HUES6 (cell line): ENCODE measurements at regions not wholly inside any gene's neighbourhood (a gene's known extent, or its start where the extent isn't known, plus 50 kb on each side); places are given as distances from the start of the nearest gene placed in this dataset.

Experiments
- H3K27ac ChIP-seq: 2 replicates; pipeline ENCODE4 v1.7.0; 2013; ENCODE audit warnings: low read depth, mild to moderate bottlenecking, low read length, inconsistent platforms
- H3K27me3 ChIP-seq: 2 replicates; pipeline ENCODE4 v1.6.1; 2013; ENCODE audit warnings: low read length; ENCODE audit not compliant: control insufficient read depth, insufficient read depth
- H3K36me3 ChIP-seq: 2 replicates; pipeline ENCODE4 v1.6.1; 2013; ENCODE audit warnings: low read length; ENCODE audit not compliant: control insufficient read depth, insufficient read depth
- H3K4me1 ChIP-seq: 2 replicates; pipeline ENCODE4 v1.6.1; 2013; ENCODE audit warnings: low read length; ENCODE audit not compliant: control insufficient read depth, insufficient read depth
- H3K4me3 ChIP-seq: 2 replicates; pipeline ENCODE4 v1.5.1; 2013; ENCODE audit warnings: low read depth, low read length
- H3K9ac ChIP-seq: one replicate; pipeline ENCODE4 v1.6.1; 2013; ENCODE audit warnings: mild to moderate bottlenecking, low read length
- H3K9me3 ChIP-seq: 2 replicates; pipeline ENCODE4 v1.6.1; 2013; ENCODE audit warnings: low read depth, low read length; ENCODE audit not compliant: control insufficient read depth, insufficient read depth

DNA sequence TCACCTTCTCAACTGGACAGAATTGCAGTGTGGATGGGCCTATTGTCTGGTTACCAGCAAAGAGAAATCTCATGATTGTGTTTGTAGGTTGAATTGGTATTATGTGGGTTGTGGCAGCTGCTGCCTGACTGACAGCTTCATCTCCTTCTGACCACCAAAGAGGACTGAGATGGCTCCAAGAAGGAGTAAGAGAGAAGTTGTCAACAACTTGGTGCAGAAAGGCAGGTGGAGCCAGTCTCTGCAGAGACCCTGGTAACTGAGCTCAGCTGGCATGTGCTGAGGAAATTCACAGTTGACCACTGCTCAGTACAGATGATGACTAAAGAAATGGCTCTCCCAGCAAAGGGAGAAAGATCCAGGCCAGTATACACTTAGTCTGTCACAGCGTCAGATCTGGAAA lies 240.0 kb upstream of the AMIGO2 start:
- H3K4me1 ChIP-seq, result no peaks in the 10 kb centered on the region
- no peaks in the 10 kb centered on the region for H3K9me3 ChIP-seq
- H3K36me3 ChIP-seq, result no peaks in the 10 kb centered on the region
- H3K4me3 ChIP-seq, result no peak overlapping the region
- H3K27me3 ChIP-seq, result no peaks in the 10 kb centered on the region
- no peak overlapping the region for H3K9ac ChIP-seq
- H3K27ac ChIP-seq, result no peak overlapping the region

DNA sequence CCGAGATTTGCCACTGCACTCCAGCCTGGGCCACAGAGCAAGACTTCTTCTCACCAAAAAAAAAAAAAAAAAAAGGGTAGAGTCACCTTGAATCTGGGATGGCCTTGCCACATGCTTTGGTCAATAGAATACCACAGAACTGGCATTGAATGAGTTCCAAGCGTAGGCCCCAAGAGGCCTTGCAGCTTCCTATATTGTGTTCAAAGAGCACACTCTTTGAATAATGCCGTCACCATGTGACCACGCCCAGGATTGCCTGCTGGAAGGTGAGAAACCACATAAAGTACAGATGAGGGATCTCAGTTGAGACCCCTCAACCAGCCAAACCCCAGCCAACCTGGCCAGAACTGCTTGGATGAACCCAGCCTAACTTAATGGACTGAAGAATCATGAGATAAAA lies 239.2 kb upstream of the AMIGO2 start:
- Histone ChIP-seq H3K4me1 (no peaks in the 10 kb centered on the region), H3K9me3 (no peaks in the 10 kb centered on the region), H3K36me3 (no peaks in the 10 kb centered on the region), H3K9ac (no peak overlapping the region), H3K27me3 (no peaks in the 10 kb centered on the region), H3K27ac (no peak overlapping the region), H3K4me3 (no peak overlapping the region)

DNA sequence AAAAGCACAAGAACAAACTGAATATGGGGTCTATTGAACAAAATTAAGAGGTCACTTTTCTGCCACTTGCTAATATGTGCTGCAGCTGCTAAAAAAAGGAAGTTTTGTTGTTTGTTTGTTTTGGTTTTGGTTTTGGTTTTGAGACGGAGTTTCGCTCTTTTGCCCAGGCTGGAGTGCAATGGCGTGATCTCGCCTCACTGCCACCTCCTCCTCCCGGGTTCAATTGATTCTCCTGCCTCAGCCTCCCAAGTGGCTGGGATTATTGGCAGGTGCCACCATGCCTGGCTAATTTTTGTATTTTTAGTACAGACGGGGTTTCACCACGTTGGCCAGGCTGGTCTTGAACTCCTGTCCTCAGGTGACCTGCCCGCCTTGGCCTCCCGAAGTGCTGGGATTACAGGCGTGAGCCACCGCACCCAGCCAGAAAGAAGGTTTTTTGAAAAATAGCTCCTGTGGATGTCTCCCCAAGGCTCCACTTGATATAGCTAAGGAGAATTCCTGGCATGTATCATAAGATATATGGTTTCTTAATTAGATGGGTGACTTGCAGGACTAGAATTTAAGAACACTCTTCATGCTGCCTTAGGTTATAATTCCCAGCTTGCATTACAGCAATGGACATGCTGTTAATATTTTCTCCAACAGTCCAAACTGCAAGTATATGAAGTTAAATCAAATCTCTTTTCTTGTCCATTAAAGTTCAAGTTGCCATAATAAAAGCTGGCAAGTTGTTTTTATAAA lies 237.6 kb upstream of the AMIGO2 start:
- Histone ChIP-seq H3K27ac (no peak overlapping the region), H3K4me1 (no peaks in the 10 kb centered on the region), H3K9me3 (no peaks in the 10 kb centered on the region), H3K4me3 (no peak overlapping the region), H3K9ac (no peak overlapping the region), H3K36me3 (no peaks in the 10 kb centered on the region), H3K27me3 (no peaks in the 10 kb centered on the region)

- H3K4me1 ChIP-seq, result no peaks in the 10 kb centered on the region
- H3K36me3 ChIP-seq, result no peaks in the 10 kb centered on the region
- H3K9me3 ChIP-seq, result no peaks in the 10 kb centered on the region
- no peak overlapping the region for H3K27ac ChIP-seq
- H3K4me3 ChIP-seq, result no peak overlapping the region
- H3K27me3 ChIP-seq, result no peaks in the 10 kb centered on the region
- H3K9ac ChIP-seq, result no peak overlapping the region
Measured at GRCh38 chr12:47316609-47317049, 236.9 kb upstream of the AMIGO2 start.

- Histone ChIP-seq H3K27ac (no peak overlapping the region), H3K27me3 (no peaks in the 10 kb centered on the region), H3K4me3 (no peak overlapping the region), H3K9ac (no peak overlapping the region), H3K4me1 (no peaks in the 10 kb centered on the region), H3K9me3 (no peaks in the 10 kb centered on the region), H3K36me3 (no peaks in the 10 kb centered on the region)
Measured at GRCh38 chr12:47314996-47315395, 235.2 kb upstream of the AMIGO2 start.

GRCh38 chr12:47312808-47313426 lies 233.2 kb upstream of the AMIGO2 start:
- Histone ChIP-seq H3K9ac (no peak overlapping the region), H3K9me3 (no peaks in the 10 kb centered on the region), H3K4me1 (no peaks in the 10 kb centered on the region), H3K4me3 (no peak overlapping the region), H3K27me3 (no peaks in the 10 kb centered on the region), H3K36me3 (no peaks in the 10 kb centered on the region), H3K27ac (no peak overlapping the region)

DNA sequence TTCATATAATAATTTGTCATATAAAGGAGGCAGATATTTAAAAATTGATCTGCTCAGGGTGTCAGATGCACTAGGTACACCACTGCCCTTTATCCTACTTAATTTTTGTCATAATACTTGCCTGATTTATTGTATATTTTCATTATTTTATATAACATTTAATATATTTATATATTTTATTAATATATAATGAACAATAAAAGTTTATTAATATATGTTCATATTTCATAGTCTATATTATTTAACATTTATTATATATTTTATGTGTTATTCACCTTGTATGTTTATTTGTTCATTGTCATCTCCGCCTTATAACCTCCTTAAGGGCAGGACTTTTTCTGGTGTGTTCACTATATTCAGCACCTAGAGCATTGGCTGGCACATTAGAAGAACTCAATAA lies 232.4 kb upstream of the AMIGO2 start:
- Histone ChIP-seq H3K27me3 (no peaks in the 10 kb centered on the region), H3K27ac (no peak overlapping the region), H3K4me1 (peaks cover 3% of the 10 kb centered on the region; the same call in 1 of the 2 replicates), H3K36me3 (no peaks in the 10 kb centered on the region), H3K4me3 (no peak overlapping the region), H3K9me3 (no peaks in the 10 kb centered on the region), H3K9ac (no peak overlapping the region)

DNA sequence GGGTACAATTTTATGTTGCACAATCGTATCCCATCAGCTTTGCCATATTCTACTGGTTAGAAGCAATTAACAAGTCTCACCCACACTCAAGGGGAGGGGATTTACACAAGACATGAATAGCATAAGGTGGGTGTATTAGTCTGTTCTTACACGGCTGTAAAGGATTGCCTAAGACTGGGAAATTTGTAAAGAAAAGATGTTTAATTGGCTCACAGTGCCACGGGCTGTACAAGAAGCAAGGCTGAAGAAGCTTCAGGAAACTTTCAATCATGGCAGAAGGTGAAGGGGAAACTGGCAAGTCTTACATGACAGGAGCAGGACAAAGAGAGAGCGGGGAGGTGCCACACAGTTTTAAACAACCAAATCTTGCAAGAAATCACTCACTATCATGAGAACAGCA lies 231.8 kb upstream of the AMIGO2 start:
- peaks cover 3% of the 10 kb centered on the region; the same call in 1 of the 2 replicates for H3K4me1 ChIP-seq
- no peak overlapping the region for H3K27ac ChIP-seq
- H3K27me3 ChIP-seq, result no peaks in the 10 kb centered on the region
- H3K36me3 ChIP-seq, result no peaks in the 10 kb centered on the region
- H3K9ac ChIP-seq, result no peak overlapping the region
- H3K4me3 ChIP-seq, result no peak overlapping the region
- H3K9me3 ChIP-seq, result no peaks in the 10 kb centered on the region

GRCh38 chr12:47311010-47311409 lies 231.3 kb upstream of the AMIGO2 start:
- Histone ChIP-seq H3K4me1 (peaks cover 3% of the 10 kb centered on the region; the same call in 1 of the 2 replicates), H3K27me3 (no peaks in the 10 kb centered on the region), H3K4me3 (no peak overlapping the region), H3K27ac (no peak overlapping the region), H3K36me3 (no peaks in the 10 kb centered on the region), H3K9me3 (no peaks in the 10 kb centered on the region), H3K9ac (no peak overlapping the region)

DNA sequence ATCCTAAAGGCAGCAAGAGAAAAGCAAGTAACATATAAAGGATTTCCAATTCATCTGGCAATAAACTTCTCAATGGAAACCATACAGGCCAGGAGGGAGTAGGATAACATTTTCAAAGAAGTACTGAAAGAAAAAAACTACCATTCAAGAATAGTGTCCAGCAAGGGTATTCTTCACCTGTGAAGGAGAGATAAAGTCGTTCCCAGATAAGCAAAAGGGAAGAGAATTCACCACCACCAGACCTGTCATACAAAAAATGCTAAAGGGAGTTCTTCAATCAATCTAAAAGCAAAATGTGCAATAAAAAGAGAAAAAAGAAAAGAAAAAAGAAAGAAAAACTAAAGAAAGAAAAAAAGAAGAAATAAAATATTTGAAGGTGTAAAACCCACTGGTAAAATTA lies 228.9 kb upstream of the AMIGO2 start:
- H3K9ac ChIP-seq, result no peak overlapping the region
- peaks cover 3% of the 10 kb centered on the region; the same call in 1 of the 2 replicates for H3K4me1 ChIP-seq
- H3K9me3 ChIP-seq, result no peaks in the 10 kb centered on the region
- no peak overlapping the region for H3K4me3 ChIP-seq
- no peaks in the 10 kb centered on the region for H3K27me3 ChIP-seq
- H3K27ac ChIP-seq, result no peak overlapping the region
- no peaks in the 10 kb centered on the region; the same call in 1 of the 2 replicates for H3K36me3 ChIP-seq

DNA sequence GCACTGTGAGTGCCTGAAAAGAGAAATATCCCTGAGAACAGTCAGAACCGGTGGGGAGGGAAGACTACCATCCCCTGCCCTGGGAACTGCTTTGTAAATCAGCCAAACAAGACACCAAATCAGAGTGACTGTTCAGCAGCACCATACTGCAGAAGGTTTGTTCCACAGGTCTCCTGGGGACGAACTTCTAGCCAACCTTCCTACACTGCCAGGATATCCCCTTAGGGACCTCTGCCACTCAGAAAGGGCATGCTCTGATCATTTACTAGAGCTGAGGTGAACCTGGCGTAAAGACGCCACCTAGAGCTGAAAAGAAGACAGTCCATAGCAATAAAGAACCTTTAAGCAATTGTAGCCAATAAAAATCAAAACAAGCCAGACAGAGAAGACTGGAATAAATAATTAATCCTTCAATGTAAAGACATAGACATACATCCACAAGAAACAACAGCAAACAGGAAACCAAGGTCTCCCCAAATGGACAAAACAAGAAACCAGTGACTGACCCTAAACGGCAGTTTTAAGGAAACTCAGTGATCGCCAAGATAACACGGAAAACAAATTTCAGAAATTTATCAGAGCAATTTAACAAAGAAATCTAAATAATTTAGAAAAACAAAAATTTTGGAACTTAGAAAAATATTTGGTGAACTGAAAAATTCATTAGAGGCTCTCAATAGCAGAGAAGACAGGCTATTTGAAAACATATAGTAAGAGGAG lies 228.1 kb upstream of the AMIGO2 start:
- Histone ChIP-seq H3K4me1 (peaks cover 3% of the 10 kb centered on the region; the same call in 1 of the 2 replicates), H3K9me3 (no peaks in the 10 kb centered on the region), H3K4me3 (no peak overlapping the region), H3K36me3 (no peaks in the 10 kb centered on the region; the same call in 1 of the 2 replicates), H3K27ac (no peak overlapping the region), H3K27me3 (no peaks in the 10 kb centered on the region), H3K9ac (no peak overlapping the region)
